ENCODE measurements at regions not wholly inside any gene's neighbourhood (a gene's known extent, or its start where the extent isn't known, plus 50 kb on each side); places are given as distances from the start of the nearest gene placed in this dataset.

- TF ChIP-seq CTCF (IDR thresholded peaks at IDR 0.05): no peak
- no peak for TF ChIP-seq POLR2A (IDR thresholded peaks at IDR 0.05)
Observed at GRCh38 chr13:63614874-63615612, 2199.4 kb upstream of the PCDH20 start.
